DMS79 (cell line): ENCODE measurements at regions not wholly inside any gene's neighbourhood (a gene's known extent, or its start where the extent isn't known, plus 50 kb on each side); places are given as distances from the start of the nearest gene placed in this dataset.

Experiments used
- DNase-seq: peaks from one replicate; lab custom pipeline; 2025; lab: John Stamatoyannopoulos, UW

GRCh38 chr6:14431385-14432330, 314.1 kb downstream of the CD83 start:
- DNase-seq, result no peak

- DNase-seq, result no peak
Observed at GRCh38 chr6:14434916-14435690, 317.5 kb downstream of the CD83 start.

GRCh38 chr6:14436592-14437132, 319.1 kb downstream of the CD83 start:
- DNase-seq, result no peak

GRCh38 chr6:14439419-14439818, 321.8 kb downstream of the CD83 start:
- no peak for DNase-seq

GRCh38 chr6:14440215-14440910, 322.8 kb downstream of the CD83 start:
- no peak for DNase-seq

GRCh38 chr6:14440940-14441781, 323.6 kb downstream of the CD83 start:
- DNase-seq, result no peak

GRCh38 chr6:14442242-14442641, 324.7 kb downstream of the CD83 start:
- no peak for DNase-seq

GRCh38 chr6:14443629-14444268, 326.2 kb downstream of the CD83 start:
- no peak for DNase-seq

GRCh38 chr6:14444295-14444972, 326.9 kb downstream of the CD83 start:
- no peak for DNase-seq

GRCh38 chr6:14447240-14447639, 329.7 kb downstream of the CD83 start:
- DNase-seq, result no peak

GRCh38 chr6:14448246-14448645, 330.7 kb downstream of the CD83 start:
- DNase-seq, result no peak

- no peak for DNase-seq
Observed at GRCh38 chr6:14450133-14450504, 332.5 kb downstream of the CD83 start.

- no peak for DNase-seq
Observed at GRCh38 chr6:14450578-14450977, 333.0 kb downstream of the CD83 start.

GRCh38 chr6:14451594-14452374, 334.2 kb downstream of the CD83 start:
- DNase-seq, result no peak

- no peak for DNase-seq
Observed at GRCh38 chr6:14452567-14453527, 335.3 kb downstream of the CD83 start.

GRCh38 chr6:14453712-14454472, 336.3 kb downstream of the CD83 start:
- no peak for DNase-seq

- no peak for DNase-seq
Observed at GRCh38 chr6:14454473-14454775, 336.9 kb downstream of the CD83 start.

- DNase-seq, result no peak
Observed at GRCh38 chr6:14455427-14455826, 337.9 kb downstream of the CD83 start.
